Activated T-cell treated with anti-CD3 and anti-CD28 coated beads for 4 hours (primary cell): ENCODE measurements at regions not wholly inside any gene's neighbourhood (a gene's known extent, or its start where the extent isn't known, plus 50 kb on each side); places are given as distances from the start of the nearest gene placed in this dataset.

ENCODE experiments used
- DNase-seq: peaks from one replicate; pipeline ENCODE4 v3.0.0-alpha.2; 2020

DNA sequence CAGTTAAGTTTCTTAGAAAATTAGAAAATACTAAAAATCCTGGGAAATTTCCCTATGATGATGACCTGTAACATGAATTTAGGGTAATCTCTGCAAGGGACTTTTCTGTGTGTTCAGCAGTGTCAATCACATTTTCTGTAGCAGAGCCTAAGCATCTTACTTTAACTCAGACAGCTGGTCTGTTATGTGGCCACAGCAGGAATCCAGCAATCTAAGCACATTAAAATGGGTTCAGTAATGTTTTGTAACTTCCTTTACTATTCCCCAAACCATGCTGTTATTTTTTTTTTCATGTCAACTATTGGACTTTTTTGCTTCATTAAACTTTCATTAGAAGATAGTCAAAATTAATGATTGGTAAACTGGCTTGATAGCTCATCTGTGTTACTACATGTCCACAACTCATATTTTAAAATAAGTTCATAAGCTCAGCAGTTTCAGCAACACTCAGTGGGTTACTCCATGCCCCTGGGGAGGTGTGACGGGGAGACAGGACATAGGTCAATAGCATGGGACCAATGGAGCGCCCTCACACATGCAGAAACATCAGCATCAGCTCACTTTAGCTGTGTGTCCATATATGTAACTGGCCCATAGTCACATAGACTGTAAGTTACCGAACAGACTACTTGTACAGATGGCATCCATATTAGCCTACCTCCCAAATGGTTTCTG lies 168.0 kb upstream of the PACRGL start:
- no peak for DNase-seq

DNA sequence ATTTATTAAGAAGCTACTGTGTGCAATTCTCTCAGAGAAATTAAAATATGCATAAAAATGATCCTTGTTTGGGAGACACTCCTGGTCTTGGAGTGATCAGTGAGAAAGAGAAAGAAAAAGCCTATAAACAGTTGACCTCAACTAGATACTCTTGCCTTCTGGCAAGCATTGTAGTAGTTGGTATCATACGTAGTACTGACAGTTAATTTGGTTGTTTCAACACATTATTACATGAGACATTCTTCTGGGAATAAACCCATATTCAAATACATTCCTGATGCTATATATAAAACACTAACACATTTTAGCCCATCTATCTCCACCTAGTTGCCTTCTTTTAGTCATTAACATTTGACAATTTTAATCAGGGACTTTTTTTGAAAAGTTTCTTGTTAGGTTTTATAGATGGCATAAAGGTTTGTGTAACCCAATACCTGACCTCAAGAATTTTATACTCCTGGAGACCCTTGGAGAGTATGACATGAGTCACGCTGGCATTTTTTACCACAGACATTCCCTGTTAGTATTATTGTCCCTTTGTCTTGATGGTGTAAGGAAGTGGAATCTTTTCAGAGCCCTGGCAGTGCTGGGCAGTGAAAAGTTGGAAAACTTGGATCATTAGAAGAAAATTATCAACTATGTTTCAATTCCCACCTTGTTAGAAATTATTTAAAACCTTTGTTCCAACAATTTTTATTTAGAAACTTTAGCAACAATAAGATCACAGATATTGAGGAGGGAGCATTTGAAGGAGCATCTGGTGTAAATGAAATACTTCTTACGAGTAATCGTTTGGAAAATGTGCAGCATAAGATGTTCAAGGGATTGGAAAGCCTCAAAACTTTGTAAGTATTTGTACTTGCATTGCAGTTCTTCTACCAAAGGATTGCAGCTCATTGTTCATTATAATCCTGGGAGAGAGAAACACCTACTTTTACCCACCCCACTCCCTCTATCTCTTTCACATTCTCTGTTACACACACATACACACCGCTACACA lies 167.1 kb upstream of the PACRGL start:
- DNase-seq, result no peak

DNA sequence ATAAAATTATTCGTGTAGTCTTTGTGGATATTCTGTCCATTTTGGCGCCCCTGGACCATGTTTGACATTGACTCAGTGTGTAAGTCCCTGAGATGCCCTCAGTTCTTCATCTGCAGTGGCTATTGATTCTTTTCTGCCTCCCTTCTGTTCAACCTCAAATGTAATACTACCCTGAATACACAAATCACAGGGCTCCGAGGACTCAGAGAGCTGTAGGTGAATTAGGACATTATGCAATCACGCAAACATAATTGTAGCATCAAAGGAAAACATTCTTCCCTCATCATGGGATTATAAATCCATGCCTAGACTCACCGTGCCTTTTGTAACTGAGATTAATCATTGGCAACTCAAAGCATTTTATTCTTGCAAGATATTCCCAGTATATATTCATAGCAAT lies 161.4 kb upstream of the PACRGL start:
- no peak for DNase-seq

DNA sequence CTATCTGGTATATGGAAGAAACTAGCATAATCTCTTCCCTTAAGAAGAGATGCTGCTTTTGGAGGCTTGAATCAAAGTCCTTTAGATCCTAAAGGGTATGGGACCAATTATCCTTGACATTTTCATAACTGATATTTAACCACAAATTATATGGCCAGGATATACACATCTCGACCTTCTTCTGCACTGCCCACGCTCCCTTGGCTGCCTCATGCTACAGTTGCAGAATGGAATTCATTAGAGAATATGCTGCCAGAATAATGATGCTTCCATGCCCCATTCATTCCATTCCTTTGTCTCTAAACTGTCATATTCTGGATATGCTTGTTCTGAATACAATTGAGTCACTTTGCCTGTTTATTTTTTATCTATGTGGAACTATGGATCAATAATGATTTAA lies 157.1 kb upstream of the PACRGL start:
- DNase-seq, result no peak

DNA sequence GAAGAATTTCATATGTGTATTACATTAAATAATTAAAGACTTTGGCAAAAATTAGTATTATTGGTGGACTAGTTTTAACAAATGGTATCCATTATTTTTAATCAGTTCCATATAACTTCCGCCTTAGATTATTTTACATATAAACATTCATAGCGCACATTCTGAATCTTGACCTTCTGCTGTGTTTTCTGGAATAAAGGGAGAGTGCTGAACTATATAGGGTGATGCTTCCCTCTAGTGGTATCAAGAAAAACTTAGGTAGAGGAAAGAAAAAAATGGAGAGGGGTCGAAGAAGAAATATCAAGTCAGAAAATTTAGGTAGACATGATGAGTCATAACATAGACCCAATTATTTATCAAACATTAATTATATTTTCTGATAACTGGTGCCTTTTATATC lies 155.6 kb upstream of the PACRGL start:
- no peak for DNase-seq

DNA sequence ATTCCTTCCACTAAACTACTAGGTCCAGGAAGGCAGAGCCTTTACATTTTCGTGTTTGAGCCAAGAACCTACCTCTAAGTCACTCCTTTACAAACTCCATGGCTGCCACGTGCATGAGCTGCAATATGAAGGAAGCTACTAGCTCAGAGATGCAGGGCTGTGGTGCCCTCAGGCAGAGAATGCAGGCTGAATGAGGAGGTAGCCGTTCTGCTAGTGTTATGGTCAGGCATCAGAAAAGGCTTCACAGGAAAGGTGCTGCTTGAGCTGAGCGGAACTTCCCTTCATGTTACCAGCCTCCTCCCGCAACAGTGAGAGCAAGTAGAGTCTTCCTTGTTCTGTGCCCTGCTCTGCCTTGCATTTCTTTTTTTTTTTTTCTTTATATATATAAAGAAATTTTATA lies 148.3 kb upstream of the PACRGL start:
- no peak for DNase-seq

DNA sequence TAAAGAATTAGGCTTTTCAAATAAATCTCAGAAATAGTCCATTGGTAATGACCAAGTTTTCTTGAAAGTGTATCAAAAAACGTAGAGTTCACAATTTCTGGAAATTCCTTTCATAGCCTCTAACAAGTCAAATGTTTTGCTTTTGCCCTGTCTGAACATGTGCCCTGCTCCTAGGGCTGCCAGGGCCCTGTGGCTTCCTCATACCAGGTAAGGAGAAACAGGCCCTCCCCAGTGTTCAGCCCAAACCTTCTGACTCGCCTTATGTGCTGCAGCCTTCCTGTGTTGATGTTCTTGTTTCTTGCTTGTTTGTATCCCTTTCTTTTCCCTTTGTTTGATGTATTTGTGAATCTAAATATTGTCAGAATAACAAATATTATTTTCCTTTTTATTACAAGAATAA lies 146.1 kb upstream of the PACRGL start:
- DNase-seq, result no peak

DNA sequence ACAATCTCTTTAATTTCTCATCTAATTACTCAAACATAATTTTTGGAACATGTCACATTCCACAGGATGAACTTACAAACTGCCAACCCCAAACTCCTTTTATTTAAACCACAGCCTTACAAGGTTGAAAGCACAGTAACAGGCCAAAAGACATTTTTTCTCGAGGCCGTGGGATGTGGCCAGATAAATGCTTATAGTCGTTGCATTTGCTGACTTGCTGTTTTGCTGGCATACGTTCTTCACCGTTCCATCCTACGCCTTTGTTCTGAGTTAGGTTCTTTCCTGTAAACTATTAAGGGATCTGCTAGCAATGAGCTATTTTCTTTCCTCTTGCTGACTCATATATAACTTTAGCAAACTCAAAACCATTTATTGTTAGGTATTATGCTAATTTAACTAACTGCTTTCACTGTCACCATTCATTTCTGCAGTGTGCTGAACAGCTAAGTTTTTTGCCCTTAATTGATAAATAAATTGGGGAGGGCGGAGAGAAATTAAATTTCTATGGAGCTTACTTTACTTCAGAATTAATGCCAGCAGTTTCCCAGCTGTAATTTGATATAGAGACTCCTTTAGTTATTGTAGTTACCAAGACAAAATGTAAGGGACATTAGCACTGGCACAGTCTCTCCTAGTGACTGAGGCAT lies 135.1 kb upstream of the PACRGL start:
- no peak for DNase-seq

DNA sequence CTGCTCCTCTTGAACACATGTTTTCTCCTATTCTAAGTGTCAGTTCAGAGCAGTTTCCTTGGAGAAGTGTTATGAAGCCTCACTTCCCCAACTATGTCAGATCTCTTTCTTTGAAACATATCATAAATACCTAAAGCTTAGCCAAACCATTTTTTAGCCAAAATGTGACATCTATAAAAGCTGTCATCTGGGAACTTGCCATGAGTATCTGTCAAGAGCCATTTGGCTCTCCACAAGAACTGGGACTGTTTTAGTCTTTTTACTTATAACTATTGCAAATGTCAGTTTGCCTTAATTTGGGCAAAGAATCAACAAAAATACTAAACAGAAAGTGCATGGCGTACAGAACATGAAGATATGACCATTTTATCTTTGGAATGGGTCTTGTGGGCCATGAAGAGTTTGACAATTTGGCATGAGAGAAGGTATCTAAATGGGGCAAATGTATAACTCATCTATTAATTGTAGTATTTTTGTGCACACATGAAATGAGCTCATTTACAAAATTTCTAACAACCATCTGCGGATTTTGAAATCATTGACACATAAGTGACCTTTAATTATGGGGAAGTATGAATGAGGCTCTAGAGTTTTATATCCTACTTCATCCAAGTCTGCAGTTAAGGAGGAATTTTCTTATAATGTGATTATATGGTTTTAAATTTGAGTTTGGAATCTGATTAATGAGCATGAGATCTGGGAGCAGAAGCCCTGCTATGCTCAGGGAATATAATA lies 129.1 kb upstream of the PACRGL start:
- no peak for DNase-seq

DNA sequence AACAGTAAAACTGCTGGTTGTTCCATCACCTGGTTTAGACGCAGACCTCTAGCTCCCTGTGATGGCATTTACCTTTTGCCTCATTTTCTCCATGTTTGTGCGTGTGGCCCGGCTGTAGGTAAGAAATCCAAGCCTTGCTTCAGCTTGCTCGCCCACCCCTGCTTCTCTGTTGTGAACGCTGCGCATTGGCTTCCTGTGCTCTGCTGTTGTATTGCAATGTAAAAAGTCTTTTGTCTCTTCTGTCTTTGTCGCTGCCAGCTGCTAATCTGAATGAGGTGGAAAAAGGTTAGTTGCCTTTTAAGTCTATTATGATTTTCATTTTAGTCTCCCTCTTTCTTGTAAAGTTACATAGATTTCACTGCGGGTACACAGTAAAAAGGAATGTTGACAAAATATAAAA lies 127.3 kb upstream of the PACRGL start:
- DNase-seq, result no peak

DNA sequence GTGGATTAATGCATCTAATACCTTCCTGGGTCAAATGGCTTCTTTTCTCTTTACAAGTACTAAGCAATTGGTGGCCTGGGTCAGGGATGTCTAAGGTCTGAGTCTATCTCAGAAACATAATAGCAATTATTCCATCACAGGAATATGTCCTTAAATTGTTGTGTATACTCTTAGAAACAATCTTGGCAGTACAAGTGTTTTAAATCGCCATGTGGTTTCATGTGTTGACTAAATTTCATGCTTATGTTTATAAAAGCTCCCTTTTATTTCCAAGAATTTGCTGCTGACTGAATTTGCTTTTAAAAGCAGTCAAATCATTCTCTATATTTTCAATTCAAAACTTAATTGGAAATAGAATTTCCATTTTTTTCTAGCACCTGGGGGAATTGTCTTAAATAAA lies 125.3 kb upstream of the PACRGL start:
- no peak for DNase-seq

DNA sequence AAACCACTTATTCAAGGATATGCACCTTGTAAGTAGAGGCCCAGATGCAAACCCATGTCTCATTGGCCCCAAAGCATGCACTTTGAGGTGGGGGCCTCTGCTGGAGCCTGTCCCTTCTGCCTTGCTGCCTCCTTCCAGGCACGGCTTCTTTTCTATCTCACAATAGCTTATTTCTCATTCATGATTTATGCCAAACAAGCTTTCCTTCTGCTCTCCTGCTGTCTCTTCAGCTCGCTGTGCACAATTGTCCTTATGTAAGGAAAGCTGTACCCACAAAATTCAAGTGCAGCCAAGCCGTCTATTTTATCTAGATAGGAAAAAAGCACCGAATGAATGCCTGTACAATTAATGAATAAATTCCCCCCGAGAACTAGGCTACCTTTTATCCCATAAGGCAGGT lies 124.8 kb upstream of the PACRGL start:
- DNase-seq, result no peak

DNA sequence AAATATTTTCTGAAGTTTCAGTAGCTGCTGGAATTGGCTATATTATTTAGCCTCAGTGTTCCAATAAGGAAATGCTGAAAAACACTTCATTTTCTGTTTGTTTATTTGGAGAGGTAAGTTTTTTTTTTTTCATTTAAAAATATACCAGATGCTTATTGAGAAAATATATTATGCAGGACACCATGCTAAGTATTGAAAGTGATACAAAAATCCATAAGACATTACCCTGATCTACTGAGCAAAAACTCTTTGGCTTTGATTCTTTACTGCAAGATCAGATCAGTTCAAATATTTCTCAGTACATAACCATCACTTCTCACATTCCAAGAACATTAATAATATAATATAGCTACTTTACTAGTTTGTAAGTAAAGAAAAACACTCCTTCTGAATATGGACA lies 123.4 kb upstream of the PACRGL start:
- no peak for DNase-seq

DNA sequence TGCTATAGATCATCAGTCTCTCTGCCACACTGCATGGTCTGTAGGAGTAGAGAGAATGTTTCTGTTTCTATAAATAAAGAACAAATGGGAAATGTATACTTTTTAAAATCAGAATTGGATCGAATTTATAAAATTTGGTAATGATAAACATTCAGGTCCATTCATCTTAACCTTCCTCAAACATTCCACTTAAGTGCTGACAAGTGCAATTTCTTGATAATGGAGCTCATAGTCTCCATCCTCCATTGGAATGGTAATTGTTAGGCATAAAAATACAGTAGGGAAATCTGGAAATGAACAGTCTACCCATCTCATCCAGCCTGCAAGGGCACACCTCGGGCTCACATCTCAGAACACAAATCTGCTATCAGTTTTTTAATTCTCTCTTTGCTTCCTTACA lies 122.6 kb upstream of the PACRGL start:
- DNase-seq, result no peak

DNA sequence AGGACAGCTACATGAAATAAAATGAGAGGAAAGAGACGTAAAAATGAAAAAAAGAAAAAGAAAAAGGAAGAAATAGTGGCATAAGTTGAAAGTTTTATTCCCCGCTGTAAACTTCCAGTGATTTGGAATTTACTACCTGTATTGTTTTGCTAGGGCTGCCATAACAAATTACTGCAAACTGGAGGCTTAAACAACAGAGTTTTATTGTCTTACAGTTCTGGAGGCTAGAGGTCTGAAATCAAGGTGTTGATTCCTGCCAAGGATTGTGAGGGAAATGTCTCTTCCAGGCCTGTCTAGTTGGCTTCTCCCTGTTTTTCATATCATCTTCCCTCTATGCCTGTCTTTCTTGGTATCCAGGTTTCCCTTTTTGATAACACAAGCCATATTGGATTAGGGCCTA lies 119.4 kb upstream of the PACRGL start:
- DNase-seq, result no peak

DNA sequence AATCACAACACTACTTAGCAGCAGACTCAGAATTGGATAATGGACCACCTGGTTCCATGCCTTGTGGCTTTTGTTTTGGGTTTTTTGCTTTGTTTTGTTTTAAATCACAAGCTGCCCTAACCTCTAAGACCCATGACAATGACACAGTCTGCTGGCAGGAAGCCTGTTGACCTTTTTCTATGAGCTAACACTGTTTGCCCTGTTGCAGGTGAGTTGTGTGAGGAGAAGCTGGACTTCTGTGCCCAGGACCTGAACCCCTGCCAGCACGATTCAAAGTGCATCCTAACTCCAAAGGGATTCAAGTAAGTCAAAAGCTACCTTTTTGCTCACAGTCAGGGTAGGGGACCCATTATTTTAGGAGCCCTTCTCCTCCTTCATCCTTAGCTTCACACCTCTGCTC lies 110.8 kb upstream of the PACRGL start:
- DNase-seq, result no peak

DNA sequence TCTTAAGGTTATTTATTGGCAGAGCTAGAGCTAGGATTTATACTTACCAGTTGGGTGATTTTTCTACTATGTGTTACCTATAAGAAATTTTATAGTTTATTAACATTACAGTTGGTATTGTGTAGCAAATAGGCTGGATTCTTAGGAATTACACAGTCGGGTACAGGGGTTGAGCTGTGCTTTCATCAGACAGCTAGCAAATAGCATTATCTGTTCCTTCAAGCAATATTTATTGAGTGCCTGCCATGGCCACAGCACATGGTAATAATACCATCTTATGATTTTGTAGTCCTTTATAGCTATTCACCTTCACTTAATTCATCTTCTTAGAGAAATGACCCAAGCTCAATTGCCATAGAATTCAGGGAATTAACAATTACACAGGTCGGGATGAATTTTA lies 109.4 kb upstream of the PACRGL start:
- DNase-seq, result no peak

DNA sequence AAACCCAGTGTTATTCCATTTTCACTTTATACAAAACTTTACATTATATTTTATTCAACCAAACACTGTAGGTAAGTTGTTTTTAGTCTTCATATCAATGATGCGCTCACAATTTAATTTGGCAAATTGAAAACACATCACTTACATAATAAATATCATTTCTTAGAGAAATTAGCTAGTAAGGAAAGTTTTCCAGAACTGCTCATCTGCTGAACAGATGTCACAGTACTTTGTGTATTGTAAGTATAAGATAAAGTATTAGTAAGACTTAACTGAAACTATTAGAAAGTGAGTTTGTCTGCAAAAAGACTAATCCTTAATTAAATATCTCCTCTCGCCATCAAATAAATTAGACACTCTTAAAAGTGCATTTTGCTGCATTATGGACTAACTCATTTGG lies 108.7 kb upstream of the PACRGL start:
- no peak for DNase-seq

DNA sequence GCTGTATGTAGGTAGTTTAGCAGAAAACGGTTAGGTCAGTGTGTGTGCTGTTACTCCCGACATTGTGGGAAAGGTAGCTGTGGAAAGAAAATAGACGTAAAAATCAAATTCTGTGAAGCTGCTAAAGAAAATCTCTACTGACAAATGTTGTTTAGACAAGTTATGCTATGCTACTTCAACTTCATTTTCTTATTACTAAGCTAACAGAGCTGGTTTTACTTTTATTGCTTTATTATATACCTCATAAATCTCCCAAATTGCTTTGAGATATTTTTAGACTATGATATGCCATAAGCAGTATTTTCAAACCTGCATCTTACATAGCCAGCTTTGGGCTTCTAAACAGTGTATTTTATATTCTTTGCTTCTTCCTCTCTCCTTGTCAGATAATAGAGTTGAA lies 108.2 kb upstream of the PACRGL start:
- no peak for DNase-seq

DNA sequence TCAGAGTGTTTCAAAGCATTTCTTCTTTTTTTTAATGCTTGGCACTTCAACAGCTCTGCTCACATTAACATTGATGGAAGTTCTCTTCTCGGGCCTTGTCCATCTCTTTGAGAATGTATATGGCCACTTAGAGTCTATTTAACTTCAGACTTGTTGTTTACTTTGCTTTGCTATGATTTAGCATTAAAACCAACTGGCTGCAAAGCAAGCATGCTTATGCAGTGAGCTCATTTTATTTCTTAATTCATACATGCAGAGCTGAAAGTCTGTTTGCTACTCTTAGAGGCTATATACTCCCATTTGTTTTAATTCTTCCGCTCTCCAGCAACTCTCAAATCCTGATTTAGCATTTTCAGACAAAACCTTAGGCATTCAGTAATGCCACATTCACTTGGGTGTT lies 107.6 kb upstream of the PACRGL start:
- DNase-seq, result no peak

DNA sequence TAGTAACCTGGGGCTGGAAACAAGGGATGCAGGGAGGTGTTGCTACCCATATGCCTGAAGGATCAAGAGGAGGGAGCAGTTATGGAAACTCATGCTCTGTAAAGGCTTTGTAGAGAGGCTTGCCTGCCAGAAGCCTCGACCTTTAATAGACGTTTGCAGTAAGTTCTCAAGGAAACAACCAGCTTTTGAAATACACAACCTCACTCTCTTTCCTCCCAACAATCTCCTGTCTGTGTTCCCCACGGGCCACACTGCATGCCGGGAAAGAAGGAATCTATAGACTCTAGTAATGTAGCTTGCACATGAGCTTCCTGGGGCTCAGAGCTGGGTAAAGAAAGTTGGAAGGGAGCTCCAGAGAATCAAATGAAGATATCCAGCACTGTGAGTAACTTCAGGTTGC lies 101.6 kb upstream of the PACRGL start:
- no peak for DNase-seq

DNA sequence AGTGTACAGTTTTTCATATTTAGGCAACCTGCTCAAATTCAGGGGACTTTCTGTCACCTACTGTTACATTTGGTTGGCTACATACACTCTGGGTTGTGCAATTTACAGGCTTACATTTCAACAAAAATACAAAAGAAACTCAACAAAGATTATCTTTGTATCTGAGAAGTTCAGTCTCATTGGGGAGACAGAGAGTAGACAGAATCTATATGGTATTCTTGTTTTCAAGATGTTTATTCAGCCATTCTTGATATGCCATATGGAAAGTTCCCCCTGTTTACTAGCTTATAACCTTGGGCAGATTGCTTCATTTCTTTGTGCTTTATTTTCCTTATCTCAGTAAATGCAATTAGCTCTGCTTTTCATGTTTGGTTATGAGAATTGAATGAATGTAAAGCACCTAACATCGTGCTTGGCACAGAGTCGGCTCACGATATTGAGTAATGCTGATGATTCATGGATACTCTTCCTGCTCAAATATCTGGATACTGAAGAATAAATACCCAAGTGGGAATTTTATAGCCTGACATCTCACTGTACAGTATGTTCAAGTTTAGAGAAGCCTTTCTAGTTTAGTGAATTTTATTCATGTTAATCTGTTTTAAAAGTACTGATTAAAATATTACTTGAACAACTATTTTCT lies 96.5 kb upstream of the PACRGL start:
- DNase-seq, result no peak

DNA sequence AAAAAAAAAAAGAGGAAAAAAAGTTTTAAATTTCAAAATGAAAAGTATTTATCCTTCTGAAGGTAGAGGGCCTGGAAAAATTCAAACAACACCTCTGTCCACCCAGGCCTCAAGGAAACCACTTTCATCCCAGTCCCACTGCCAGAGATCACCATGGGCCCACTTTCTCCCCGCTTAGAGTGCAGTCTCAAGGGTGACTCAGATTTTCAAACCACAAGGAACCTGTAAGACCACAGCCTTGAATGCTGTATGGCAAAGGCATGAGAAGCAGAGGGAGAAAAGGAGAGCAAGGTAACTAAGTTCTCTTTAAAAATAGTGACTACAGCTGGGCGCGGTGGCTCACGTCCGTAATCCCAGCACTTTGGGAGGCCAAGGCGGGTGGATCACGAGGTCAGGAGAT lies 87.9 kb upstream of the PACRGL start:
- DNase-seq, result no peak
